ENCODE measurements at regions not wholly inside any gene's neighbourhood (a gene's known extent, or its start where the extent isn't known, plus 50 kb on each side); places are given as distances from the start of the nearest gene placed in this dataset.

- Histone ChIP-seq H3K79me1 (ENCODE audit: low read depth in 1 of 2, low read length in 2 of 2) (peaks cover 27 to 74% of the 10 kb centered on the region in 2 experiments), H3K4me3 (ENCODE audit: insufficient read depth, low read depth, low read length) (no peak overlapping the region), H3K9me3 (ENCODE audit: control insufficient read depth, insufficient read depth, low read length) (no peaks in the 10 kb centered on the region), H3K4ac (ENCODE audit: low read depth, low read length) (peak overlapping the region; percentile 81), H3K27ac (ENCODE audit: insufficient read depth, low read length) (peak overlapping the region; percentile 2; the same call in 1 of the 2 replicates), H4K20me1 (ENCODE audit: insufficient read depth, low read length) (no peaks in the 10 kb centered on the region), H3K27me3 (ENCODE audit: control insufficient read depth, insufficient read depth, low read length) (no peaks in the 10 kb centered on the region), H4K91ac (ENCODE audit: insufficient read depth, low read depth, low read length) (peak overlapping the region; percentile 31; the same call in 1 of the 2 replicates), H2BK15ac (ENCODE audit: low read depth, low read length) (peak overlapping the region; percentile 51; the same call in 1 of the 3 replicates), H2BK20ac (ENCODE audit: low read depth, low read length) (no peak overlapping the region; the same call in 1 of the 2 replicates), H2BK120ac (ENCODE audit: low read depth, low read length) (peak overlapping the region; percentile 48), H3K56ac (ENCODE audit: extremely low read depth, insufficient read depth, low read length) (no peak overlapping the region), H3K4me2 (ENCODE audit: low read depth, low read length) (peak overlapping the region; percentile 25), H3K14ac (replicated peaks; ENCODE audit: low read depth, low read length) (peak overlapping the region; percentile 58; the same call in 1 of the 2 replicates), H2AFZ (replicated peaks; ENCODE audit: low read length, poor library complexity) (no peak overlapping the region), H2AK5ac (ENCODE audit: low read depth, low read length) (0 out of 2 replicates have a peak overlapping the region, but pooled peaks have one; percentile 66), H2AK9ac (replicated peaks; ENCODE audit: low read depth, low read length, poor library complexity) (no peak overlapping the region), H4K5ac (ENCODE audit: low read depth, low read length) (peak overlapping the region; percentile 50; the same call in 1 of the 2 replicates), H3K23ac (ENCODE audit: low read depth, low read length) (peak overlapping the region; percentile 66), H3K36me3 (ENCODE audit: control insufficient read depth, insufficient read depth, low read length) (no peaks in the 10 kb centered on the region), H2BK5ac (ENCODE audit: low read depth, low read length, poor library complexity, severe bottlenecking) (peak overlapping the region; percentile 45), H3K4me1 (ENCODE audit: control insufficient read depth, insufficient read depth, low read length) (peaks cover 38% of the 10 kb centered on the region), H3K18ac (ENCODE audit: low read depth, low read length) (peak overlapping the region; percentile 76), H3K9ac (ENCODE audit: low read depth, low read length) (no peak overlapping the region), H4K8ac (ENCODE audit: low read depth in 2 of 2, low read length in 2 of 2) (peak overlapping the region in 1 of 2 experiments; percentile 57; a peak in 1 of 4 replicates), H3K9me1 (ENCODE audit: insufficient read depth, low read length) (peaks cover 25% of the 10 kb centered on the region)
- ChIA-PET CTCF (no interaction called here), POLR2A (ENCODE audit: unreplicated experiment) (no interaction called here)
- no peak for TF ChIP-seq FOS (IDR thresholded peaks at IDR 0.05; ENCODE audit: low read depth, low read length)
- ATAC-seq (ENCODE audit: low read depth) (no peak), DNase-seq (peak; percentile 43)
- intact Hi-C loops (cut with micrococcal nuclease), result no loop called here
- WGBS, 2 experiments (ENCODE audit: extremely low coverage in 2 of 2, insufficient read length in 1 of 2), result no CpG with 5 or more reads among the region's 1 CpG
- no TSS peak for BruUV-seq (replicated peaks)
- in situ Hi-C loops (cut with MboI; ENCODE audit: low sequenced_read_pairs), result no loop called here
- dilution Hi-C loops (cut with HindIII; ENCODE audit: low sequenced_read_pairs, unreplicated experiment), result no loop called here
These were observed 142.1 kb upstream of the DMRT1 start for GRCh38 chr9:699396-699795.

Data from IMR-90 (cell line).